ENCODE measurements at regions not wholly inside any gene's neighbourhood (a gene's known extent, or its start where the extent isn't known, plus 50 kb on each side); places are given as distances from the start of the nearest gene placed in this dataset.

DNA sequence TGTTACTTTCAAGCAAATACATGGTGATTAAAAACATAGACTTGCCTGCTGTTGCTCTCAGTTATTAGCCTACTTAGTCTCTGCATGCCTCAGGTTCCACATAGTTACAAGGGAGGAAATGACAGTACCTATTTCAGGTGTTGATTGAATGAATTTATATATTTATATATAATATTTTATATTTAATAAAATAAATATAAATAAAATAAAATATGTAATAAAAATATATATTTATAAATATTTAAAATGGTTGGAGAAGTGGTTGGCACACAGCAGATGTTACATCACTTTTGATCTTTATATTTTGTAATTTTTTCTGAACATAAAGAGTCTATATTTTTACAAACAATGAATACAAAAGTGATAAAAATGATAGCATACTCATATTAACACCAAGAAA, 716.0 kb upstream of the EYS start:
- Histone ChIP-seq H3K27me3 (ENCODE audit: control insufficient read depth in 2 of 2, insufficient read depth in 2 of 2, low read length in 2 of 2) (no peaks in the 10 kb centered on the region), H3K9ac (ENCODE audit: insufficient read depth in 1 of 2, low read depth in 2 of 2, low read length in 2 of 2) (no peak overlapping the region), H3K9me3 (replicated peaks; ENCODE audit: control insufficient read depth, insufficient read depth, low read depth, low read length) (peaks cover 3% of the 10 kb centered on the region; the same call in 1 of the 2 replicates), H3K4me2 (ENCODE audit: insufficient read depth, low read length) (no peak overlapping the region), H3K27ac (ENCODE audit: extremely low read depth, low read depth, low read length) (no peak overlapping the region), H3K36me3 (ENCODE audit: control insufficient read depth, insufficient read depth, low read length) (no peaks in the 10 kb centered on the region), H4K20me1 (replicated peaks; ENCODE audit: control insufficient read depth, insufficient read depth, low read length) (no peaks in the 10 kb centered on the region), H3K4me1 (replicated peaks in 1 of 2; ENCODE audit: control insufficient read depth in 2 of 2, insufficient read depth in 2 of 2, low read length in 2 of 2) (no peaks in the 10 kb centered on the region), H3K79me2 (ENCODE audit: control insufficient read depth, insufficient read depth, low read length) (no peaks in the 10 kb centered on the region), H3K4me3 (no peak overlapping the region), H3K9me1 (ENCODE audit: control insufficient read depth, insufficient read depth, low read length) (no peaks in the 10 kb centered on the region), H2AFZ (ENCODE audit: low read depth, low read length) (no peak overlapping the region)
- no peak for ATAC-seq
- no TSS peak for BruUV-seq (replicated peaks)
- in situ Hi-C loops (cut with MboI): no loop called here
- ChIA-PET POLR2A (no interaction called here), CTCF (ENCODE audit: low intra/inter-chr PET ratio) (no interaction called here)
- FAIRE-seq: no peak
- DNase-seq (ENCODE audit: extremely low read depth in 1 of 4, low spot score in 3 of 4): no peak
- no peak for TF ChIP-seq SMAD3 (CRISPR knock-in tag; conservative IDR thresholded peaks at IDR 0.05)
- intact Hi-C loops (cut with micrococcal nuclease): no loop called here

DNA sequence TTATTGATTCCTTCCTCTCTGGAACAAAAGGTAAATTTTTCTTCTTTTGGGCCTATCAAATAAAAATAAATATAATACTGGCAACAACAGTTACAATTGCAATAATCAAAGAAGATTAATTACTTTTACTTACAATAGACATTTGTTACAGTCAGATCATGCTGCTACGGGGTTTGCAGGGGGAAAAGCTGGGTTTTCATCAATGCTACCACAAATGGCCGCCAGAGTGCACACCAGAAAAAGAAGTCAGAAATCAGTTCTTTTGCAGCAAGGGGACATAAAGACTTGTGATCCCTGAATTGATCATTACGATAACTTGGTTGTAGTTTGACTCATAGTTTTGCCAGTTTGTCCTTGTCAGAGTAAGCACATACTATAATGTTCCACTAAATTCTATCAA, 714.5 kb upstream of the EYS start:
- no TSS peak for BruUV-seq (replicated peaks)
- ChIA-PET POLR2A (no interaction called here), CTCF (ENCODE audit: low intra/inter-chr PET ratio) (no interaction called here)
- no peak overlapping the region for H3K4me2 ChIP-seq (ENCODE audit: insufficient read depth, low read length)
- H3K9ac ChIP-seq (ENCODE audit: insufficient read depth in 1 of 2, low read depth in 2 of 2, low read length in 2 of 2): no peak overlapping the region
- H2AFZ ChIP-seq (ENCODE audit: low read depth, low read length): no peak overlapping the region
- H3K9me1 ChIP-seq (ENCODE audit: control insufficient read depth, insufficient read depth, low read length): no peaks in the 10 kb centered on the region
- H4K20me1 ChIP-seq (replicated peaks; ENCODE audit: control insufficient read depth, insufficient read depth, low read length): no peaks in the 10 kb centered on the region
- in situ Hi-C loops (cut with MboI) (no loop called here), intact Hi-C loops (cut with micrococcal nuclease) (no loop called here)
- no peak for ATAC-seq
- no peak overlapping the region for H3K27ac ChIP-seq (ENCODE audit: extremely low read depth, low read depth, low read length)
- H3K9me3 ChIP-seq (replicated peaks; ENCODE audit: control insufficient read depth, insufficient read depth, low read depth, low read length): peaks cover 3% of the 10 kb centered on the region; the same call in 1 of the 2 replicates
- TF ChIP-seq RAD21 (CRISPR knock-in tag; conservative IDR thresholded peaks at IDR 0.05 in 1 of 2, IDR thresholded peaks at IDR 0.05 in 1 of 2): 0 out of 4 replicates have a peak, but pooled peaks of 1 of the 2 experiments have one; percentile 8
- TF ChIP-seq, protein P1, sequence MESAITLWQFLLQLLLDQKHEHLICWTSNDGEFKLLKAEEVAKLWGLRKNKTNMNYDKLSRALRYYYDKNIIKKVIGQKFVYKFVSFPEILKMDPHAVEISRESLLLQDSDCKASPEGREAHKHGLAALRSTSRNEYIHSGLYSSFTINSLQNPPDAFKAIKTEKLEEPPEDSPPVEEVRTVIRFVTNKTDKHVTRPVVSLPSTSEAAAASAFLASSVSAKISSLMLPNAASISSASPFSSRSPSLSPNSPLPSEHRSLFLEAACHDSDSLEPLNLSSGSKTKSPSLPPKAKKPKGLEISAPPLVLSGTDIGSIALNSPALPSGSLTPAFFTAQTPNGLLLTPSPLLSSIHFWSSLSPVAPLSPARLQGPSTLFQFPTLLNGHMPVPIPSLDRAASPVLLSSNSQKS (CRISPR knock-in tag; IDR thresholded peaks at IDR 0.05): no peak
- H3K27me3 ChIP-seq (ENCODE audit: control insufficient read depth in 2 of 2, insufficient read depth in 2 of 2, low read length in 2 of 2): no peaks in the 10 kb centered on the region
- H3K36me3 ChIP-seq (ENCODE audit: control insufficient read depth, insufficient read depth, low read length): no peaks in the 10 kb centered on the region
- FAIRE-seq: no peak
- no peaks in the 10 kb centered on the region for H3K79me2 ChIP-seq (ENCODE audit: control insufficient read depth, insufficient read depth, low read length)
- 0% methylated on average over 3 of the region's 3 CpGs for WGBS (ENCODE audit: insufficient coverage, low coverage, missing lambda C conversion rate)
- no peak for DNase-seq (ENCODE audit: extremely low read depth in 1 of 4, low spot score in 3 of 4)
- H3K4me1 ChIP-seq (replicated peaks in 1 of 2; ENCODE audit: control insufficient read depth in 2 of 2, insufficient read depth in 2 of 2, low read length in 2 of 2): no peaks in the 10 kb centered on the region
- no peak overlapping the region for H3K4me3 ChIP-seq

Data from K562 (cell line).